ENCODE measurements at regions not wholly inside any gene's neighbourhood (a gene's known extent, or its start where the extent isn't known, plus 50 kb on each side); places are given as distances from the start of the nearest gene placed in this dataset.

- TF ChIP-seq POLR2A (IDR thresholded peaks at IDR 0.05; ENCODE audit: low read depth, low read length) (no peak), CTCF (conservative IDR thresholded peaks at IDR 0.05; ENCODE audit: low read depth, low read length) (no peak), MAZ (IDR thresholded peaks at IDR 0.05; ENCODE audit: borderline replicate concordance, low read depth, low read length) (no peak), RAD21 (IDR thresholded peaks at IDR 0.05; ENCODE audit: low read length) (no peak), MXI1 (IDR thresholded peaks at IDR 0.05; ENCODE audit: borderline replicate concordance, low read depth, low read length) (no peak), CEBPB (IDR thresholded peaks at IDR 0.05; ENCODE audit: low read depth, low read length) (no peak), RCOR1 (IDR thresholded peaks at IDR 0.05; ENCODE audit: insufficient replicate concordance, low read length) (no peak), MAFK (IDR thresholded peaks at IDR 0.05; ENCODE audit: low read depth, low read length) (no peak), FOS (IDR thresholded peaks at IDR 0.05; ENCODE audit: low read depth, low read length) (no peak), BHLHE40 (IDR thresholded peaks at IDR 0.05; ENCODE audit: low read depth, low read length) (no peak), RFX5 (IDR thresholded peaks at IDR 0.05; ENCODE audit: low read depth, low read length) (no peak)
These were observed 62.2 kb upstream of the CCND2 start for GRCh38 chr12:4211372-4211771.

Data from IMR-90 (cell line).